T-helper 9 cell (primary cell): ENCODE measurements at regions not wholly inside any gene's neighbourhood (a gene's known extent, or its start where the extent isn't known, plus 50 kb on each side); places are given as distances from the start of the nearest gene placed in this dataset.

Experiments
- DNase-seq: peaks from one replicate; pipeline ENCODE4 v3.0.0-alpha.2; 2020

DNA sequence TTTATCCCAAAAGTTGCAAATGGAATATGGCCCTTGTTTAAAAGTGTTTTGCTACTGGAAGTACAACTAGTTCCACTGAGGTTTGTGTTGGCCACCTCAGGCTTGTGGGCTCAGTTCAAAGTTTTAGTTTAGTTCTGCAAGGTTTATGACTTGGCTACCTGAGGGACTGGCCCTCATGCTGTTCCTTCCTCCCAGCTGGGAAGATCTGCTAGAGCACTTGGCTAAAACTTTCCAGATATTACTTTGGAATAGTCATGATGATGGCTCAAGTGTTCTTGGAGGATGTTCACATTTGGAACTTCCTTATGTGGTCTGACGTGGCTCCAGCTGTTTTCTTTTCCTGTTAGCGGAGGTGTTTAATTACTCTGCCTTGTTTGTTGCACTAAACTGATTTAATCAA, 110.2 kb upstream of the IVNS1ABP start:
- no peak for DNase-seq

DNA sequence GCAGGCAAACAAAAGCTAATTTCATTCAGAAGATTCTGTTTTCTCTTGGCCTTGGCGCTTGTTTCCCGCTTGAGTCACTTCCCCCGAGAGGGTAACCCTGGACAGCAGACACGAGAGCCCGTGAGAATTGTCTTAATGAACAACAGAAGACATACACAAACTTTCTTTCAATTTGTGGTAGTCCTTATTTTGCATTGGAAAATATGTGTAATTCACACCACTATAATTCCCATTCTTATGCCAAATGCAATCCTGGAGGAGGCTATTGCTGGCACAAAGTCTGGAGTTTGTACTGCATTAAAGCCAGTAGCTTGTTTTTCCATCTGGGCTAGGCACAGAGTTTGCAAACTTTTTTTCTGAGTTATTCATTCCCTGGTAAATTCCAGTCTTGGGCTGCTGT, 109.8 kb upstream of the IVNS1ABP start:
- no peak for DNase-seq

DNA sequence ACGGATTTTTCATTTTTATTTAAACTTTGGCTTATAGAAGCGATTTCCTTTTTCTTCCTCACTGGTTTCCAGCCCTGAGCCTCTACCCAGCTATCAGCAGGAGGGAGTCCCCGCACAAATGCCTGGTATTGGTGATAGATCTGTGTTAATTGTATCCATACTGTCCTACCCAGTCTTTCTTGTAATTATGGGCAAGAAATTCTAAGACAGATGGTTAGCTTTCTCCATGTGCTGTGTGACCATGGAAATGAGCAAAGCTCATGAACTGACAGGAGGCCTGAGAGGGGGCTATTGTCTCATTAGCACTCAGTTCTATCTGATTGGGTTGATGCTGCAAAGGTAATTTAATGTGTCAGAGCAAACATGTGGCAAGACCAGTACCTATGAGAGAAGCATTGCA, 108.1 kb upstream of the IVNS1ABP start:
- no peak for DNase-seq

DNA sequence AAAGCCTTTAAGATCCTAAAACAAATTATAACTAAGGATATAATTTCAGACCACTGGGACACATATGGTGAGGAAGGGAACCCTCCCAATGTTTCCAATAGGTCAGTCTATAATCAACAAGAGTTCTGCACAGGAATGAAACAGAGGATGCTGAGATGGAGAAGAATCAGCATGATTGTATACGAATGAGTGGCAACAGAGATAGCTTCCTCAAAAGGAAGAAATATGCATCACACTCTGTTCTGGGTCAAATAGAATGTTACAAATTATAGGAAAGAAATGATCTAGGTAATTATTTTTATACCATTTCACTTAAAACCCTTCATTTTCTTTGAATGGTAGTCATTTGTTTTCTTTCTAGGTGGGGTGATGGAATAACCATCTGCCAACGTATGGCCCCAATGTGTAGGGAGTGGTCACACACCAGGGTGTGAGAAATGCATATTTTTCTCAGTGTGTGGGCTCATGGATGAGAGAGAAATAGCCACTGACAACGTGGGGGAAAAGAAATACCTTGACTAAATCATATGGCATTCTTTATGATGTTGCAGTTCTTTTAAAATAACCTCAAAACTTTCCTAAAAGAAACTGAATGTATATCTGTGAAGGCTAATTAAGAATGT, 104.6 kb upstream of the IVNS1ABP start:
- DNase-seq, result no peak

DNA sequence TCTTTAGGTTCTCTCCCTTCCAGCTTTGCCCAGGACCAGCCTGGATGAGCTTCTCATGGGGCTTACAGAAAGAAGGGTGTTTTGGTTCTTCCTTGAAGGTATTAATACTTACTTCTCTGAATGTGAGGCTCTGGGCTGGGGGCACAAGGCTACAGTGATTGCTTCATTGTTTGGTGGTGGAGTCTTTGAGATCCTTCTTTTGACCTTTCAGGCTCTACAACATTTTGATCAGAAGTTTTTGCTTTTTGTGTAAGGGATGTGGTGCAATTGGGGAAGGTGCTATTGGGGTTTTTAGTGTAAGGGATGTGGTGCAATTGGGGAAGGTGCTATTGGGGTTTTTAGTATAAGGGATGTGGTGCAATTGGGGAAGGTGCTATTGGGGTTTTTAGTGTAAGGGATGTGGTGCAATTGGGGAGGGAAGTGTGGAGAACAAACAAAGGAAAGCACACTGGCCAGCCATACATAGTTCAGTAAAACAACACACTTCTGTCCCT, 103.6 kb upstream of the IVNS1ABP start:
- no peak for DNase-seq

DNA sequence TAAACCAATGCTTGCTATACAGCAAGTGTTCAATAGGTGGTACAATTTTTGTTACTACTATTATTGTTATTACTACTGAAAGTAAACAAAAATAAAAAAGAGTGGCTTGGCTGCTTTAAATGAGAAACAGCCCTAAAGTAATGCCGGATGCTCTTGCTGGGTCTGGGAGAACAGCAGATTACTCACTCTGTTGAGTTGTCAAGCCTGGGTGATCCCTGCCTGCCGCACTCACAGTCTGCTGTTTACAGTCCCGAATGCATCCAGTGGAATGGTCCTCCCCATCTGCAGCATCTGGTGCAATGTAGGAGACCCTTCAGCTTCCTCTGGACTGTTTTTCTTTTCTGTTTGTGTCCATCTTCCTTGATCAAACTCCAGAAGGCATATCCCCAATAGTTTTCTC, 102.7 kb upstream of the IVNS1ABP start:
- no peak for DNase-seq

DNA sequence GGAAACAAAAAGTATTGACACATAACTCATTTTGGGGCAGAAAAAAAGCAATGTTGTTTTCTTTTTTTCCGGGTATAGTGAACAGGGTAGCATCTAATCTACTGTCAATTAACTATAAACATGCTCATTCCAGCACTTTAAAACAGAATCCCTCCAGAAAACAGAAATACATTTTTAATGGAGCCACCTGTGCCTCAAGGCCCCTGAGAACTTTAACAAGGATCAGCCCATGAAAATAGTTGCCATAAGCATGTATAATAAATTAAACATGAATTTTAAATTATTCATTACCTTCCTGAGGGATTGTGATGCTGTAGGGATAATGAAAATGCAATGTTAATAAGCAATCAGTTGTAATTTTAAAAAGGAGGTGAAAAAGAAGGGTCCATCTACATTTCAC, 101.4 kb upstream of the IVNS1ABP start:
- DNase-seq, result no peak

DNA sequence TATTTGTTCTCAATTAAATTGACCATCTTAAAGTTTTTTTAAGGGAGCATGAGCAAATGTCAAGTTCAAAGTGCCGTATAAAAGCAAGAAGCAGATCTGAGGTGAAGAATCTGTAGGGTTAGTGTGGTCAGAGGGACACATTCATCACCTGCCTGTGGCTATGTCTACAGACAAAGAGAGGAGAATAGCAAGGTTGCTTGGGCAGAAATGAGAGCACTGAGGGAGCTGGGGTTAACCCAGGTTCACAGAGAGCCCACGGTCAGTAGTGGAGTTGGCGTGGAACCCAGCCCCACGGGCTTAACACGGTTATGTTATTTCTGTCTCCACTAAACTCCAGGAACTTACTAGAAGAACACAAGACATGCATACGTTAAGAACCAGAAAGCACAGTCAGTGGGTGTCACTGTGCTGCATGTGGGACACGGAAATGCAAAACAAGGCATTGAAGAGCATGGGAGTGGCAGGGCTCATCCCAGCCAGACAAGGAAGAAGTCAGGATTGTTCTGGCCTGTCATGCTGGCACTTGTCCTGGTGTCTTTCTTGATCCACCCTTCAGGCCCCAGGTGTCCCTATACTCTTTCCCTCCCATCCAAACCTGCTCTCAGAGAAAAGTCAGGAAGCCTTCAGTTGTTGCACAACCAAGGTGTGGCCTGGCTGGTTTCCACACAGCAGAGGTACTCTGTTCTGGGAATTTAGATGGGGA, 95.5 kb upstream of the IVNS1ABP start:
- no peak for DNase-seq

DNA sequence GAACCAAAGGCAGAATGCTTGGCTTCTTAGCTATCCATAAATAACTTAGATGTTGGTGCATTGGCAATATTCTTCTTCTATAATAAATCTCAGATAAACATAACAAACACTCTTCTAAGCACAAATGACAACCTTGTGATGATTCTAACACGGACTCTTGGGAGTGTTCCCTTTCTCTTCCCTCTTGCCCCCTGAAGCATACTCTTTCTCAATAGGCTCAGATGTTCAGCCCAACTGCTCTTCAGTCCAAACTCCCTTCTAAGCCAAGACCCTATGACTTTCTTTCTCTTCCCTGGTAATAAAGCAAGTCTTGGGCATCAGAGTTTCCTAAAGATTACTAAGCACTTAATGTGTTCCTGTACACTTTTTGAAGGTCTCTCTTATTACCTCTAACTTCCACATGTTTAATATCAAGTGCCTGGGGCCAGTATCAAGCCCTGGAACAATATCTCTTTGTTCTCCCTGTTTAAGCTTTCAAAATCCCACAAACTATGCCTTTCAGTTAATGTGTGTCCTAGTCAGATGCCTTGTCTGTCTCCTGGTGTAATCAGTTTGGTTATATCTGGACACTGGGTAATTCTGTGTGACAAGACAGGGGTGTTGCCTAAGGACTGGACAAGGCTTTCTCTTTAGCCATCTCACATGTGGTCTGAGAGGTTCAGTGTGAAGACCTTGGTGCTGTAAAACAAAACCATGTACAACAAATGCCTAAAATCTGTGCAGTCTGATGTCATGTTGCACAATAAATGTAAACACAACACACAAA, 92.9 kb upstream of the IVNS1ABP start:
- no peak for DNase-seq

DNA sequence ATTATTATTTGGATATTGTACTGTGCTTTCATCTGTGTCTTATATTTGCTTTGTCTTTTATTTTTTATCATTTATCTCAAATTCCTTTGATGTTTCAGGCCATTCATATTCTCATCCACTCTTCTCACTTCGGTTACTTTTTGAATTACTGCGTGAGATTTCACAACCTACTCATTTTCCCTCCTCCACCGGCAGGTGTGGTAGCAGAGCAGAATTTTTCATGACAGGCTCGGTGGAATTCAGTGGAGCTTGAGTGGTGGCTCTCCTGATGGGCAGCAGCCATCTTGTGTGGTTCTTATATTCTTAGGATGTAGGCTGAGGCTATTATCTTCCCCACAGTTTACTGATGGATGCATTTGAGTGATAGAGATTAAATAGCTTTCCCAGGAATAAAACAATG, 92.3 kb upstream of the IVNS1ABP start:
- DNase-seq, result no peak

DNA sequence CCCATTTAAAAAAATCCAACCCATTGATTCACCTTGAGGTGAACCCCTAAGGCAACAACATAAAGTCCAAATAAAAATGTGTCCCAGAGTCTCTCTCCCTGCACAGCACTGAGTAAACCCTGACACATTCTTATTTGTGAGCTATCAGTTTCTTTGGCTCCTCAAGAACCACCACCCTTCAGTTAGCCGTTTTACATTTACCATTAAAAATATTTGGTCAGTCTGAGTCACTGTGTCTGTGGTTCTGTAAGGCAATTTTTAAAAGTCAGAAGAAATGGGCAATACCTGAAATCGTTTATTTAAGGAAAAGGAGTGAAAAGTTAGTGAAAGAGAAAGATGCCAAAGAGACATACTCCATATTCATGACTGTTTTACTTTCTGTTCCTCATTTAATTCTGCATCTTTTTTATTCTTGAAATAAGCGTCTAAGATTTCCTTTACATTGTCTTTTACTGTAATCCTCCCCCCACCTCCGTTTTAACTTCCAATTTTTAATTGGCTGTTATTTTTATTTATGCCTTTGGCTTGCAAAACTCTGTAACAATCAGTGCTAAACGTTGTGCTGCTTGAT, 91.7 kb upstream of the IVNS1ABP start:
- no peak for DNase-seq

DNA sequence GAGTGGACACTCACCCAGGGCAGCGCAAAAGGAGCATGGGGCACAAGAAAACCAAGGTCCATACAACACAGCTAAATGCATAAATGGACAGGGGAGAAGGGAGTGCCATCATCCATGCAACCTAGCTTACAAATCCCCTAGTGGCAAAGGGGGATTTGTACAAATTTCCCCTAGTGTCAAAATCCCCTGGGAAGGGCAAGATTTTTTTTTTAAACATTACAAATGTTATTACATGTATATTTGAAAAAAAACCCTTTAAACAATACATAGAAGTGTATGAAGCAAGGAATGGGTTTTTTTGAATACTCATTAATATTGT, 89.6 kb upstream of the IVNS1ABP start:
- DNase-seq, result no peak

DNA sequence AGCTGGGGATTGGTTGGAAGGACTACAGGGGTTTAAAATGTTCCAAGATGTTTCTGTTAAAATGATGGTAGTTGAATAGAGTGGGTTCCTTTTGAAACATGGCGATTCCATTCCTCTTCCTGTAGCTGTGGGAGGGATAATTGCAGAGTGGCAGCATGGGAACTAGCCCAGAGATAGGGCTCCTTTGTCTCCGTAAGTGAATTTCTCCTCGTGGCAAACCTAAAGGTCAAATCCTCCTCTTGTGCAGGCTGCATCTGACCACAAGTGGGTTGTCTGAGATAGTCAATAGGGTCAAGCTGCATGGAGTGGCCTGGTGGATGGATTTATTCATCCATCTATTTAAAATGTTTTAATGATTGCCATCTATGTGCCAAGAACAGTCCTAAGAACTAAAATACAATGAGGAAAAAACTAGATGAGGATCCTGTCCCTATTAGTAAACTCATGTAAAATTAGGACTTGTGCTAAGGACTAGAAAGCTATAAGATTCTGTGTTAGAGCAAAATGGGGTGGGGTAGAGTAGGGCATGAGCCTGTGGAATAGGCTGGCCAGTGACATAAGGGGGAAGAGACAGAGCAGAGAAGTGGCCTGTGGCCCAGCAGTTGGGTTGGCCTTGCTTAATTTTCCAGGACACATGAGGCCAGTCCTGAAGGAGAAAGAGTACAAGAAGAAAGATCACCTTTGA, 89.1 kb upstream of the IVNS1ABP start:
- DNase-seq, result no peak

DNA sequence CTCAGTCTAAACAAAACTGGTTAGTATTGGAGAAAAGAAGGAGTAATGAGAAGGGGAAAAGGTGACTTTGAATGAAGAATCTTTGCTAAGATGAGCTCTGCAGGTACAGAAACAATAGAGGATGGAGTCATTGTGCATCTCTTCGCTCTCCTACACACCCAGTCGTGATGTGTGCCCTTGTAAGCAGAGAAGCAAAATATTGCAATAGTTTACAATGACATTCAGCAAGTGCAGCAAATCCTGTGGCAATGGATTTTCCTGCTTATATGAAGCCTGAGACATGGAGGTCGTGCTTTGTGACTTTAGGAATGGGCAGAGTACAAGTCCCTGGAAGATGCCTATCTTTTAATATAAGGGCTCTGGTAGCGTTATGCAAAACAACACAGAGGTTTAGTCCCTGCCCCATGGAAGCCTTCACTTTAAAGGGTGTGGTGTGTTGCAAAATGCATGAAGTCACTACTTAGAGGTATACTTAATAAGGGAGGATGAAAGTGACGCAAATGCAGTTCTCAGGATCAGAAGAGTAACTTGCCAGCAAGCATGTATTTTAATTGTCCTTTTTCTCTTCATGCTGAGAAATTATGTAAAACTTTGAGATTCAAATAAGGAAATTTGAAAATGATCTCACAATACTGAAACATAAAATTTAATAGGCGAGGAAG, 88.0 kb upstream of the IVNS1ABP start:
- no peak for DNase-seq

DNA sequence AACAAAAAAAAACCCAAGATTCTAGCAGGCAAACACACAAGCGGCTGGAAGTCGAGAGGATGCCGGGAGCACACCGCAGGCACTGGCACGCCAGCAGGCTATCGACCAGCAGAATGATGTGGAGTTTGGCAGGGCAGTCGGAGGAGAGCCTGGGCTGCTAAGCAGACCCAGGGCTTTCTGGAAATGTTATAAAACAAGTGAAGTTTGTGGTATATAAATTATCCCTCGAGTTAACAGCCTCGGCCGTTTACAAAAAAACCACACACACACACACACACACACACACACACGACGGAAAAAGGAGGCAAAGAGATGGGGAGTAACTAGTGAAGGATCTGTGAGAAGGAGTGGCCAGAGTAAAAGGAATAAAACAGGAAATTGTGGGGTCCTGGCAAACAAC, 87.2 kb upstream of the IVNS1ABP start:
- no peak for DNase-seq

DNA sequence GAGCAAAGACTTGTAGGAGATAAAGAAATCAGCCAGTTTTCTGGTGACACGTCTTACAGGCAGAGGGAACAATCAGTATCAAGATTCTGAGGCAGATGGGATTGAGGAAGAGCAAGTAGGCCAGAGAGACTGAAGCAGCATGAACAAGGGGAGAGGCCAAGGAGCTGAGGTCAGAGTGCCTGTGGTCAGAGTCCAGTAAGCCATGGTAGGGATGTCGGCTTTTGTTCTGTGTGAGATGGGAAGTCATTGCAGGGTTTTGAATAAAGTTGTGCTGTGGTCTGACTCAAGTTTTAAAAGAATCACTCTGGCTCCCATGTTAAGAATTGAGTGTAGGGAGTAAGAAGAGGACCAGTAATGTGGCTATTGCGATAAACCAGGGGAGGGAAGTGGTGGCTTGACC, 85.9 kb upstream of the IVNS1ABP start:
- DNase-seq, result no peak

DNA sequence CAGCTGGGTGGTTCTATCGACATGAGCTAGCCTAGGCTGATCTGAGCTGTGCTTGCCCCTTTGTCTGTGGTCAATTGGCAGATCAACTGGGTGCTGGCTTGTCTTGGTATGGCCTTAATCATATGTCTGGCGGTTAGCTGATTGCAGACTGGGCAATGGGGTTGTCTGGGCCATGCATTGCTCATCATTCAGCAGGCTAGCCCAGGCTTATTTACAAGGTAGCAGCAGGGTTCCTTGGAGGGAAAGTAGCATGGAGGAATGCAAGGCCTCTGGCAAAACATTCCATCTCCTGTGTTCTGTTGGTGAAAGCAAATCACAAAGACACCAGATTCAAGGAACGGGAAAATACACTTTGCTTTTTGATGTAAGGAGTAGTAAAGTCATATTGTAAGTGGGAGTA, 84.0 kb upstream of the IVNS1ABP start:
- DNase-seq, result no peak

DNA sequence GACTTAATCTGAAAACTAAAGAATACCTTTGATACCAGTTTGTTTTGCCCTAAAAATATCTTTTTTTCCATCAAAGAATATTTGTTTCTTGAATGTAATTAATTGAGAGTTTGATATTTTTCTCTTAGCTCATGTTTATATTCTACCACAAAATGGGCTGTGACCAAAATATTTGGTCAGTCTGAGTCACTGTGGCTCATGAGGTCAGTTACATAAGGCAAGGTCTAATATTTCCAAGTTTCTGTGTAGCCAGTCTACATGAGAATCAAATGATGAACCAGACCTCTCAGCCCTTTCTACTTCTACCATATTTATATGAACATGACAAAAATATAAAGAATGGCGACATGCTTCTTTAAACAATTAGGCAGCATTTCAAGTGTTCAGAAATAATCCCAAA, 83.0 kb upstream of the IVNS1ABP start:
- no peak for DNase-seq

DNA sequence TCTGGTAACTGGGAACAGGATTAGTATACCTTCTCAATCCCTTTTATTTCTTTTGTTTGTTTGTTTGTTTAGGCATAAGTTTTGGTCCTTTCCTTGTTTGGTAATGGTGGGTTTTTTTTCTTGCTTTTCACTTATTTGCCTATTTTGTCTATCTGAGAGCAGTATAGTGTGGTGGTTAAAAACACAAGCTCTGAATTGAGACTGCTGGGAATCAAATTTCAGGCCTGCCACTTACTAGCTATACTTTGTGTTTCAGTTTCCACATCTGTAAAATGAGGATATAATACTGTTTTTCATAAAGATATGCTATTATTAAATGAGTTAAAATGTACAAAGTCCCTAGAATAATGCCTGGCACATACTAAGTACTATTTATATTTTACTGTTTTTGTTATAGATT, 81.6 kb upstream of the IVNS1ABP start:
- DNase-seq, result no peak

DNA sequence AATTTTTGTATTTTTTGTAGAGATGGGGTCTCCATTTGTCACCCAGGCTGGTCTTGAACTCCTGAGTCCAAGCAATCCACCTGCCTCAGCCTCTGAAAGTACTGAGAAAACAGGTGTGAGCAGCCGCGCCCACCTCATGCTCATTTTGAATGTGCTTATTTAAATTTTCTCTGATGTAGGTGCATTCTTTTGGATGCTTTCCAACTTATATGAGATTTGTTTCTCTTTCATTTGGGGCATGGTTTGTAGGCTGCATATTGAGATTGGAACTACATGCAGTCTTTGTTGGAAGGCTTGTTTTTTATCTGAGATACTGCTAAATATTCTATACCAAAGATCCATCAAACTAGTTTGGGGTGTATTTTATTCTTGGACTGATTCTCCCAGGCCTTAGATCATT, 81.0 kb upstream of the IVNS1ABP start:
- no peak for DNase-seq

DNA sequence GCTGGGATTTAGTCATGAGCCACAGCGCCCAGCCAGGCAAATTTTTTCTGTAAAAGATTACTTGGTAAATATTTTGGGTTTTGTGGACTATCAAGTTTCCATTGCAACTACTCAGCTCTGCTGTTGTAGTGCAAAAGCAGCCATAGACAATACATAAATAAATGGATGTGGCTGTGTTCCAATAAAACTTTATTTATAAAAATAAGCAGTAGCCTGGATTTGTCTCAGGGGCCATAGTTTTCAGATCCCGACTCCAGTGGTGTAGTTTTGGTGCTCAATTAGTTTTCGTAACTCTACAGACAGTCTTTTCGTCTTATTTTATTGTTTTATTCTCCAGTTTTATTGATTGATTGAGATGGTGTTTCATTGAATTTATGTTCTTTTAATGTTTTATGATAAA, 80.1 kb upstream of the IVNS1ABP start:
- no peak for DNase-seq

DNA sequence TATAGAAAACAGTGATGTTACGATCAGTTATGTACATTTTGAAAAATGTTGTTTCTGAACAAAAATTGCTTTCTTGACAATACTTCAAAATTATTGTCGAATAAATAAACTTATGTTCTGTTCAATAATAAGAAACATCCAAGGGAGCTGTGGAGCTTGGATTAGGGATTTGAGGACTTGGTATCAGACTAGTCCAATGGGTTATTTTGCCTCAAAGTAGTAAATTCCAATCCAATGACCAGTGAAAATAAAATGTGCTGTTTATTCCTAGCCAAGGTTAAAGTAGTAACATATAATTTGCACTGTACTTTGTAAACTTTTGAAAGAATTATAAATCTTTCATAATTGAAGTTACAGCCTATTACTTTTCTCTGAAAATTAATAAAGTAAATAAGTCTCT, 79.1 kb upstream of the IVNS1ABP start:
- DNase-seq, result no peak

DNA sequence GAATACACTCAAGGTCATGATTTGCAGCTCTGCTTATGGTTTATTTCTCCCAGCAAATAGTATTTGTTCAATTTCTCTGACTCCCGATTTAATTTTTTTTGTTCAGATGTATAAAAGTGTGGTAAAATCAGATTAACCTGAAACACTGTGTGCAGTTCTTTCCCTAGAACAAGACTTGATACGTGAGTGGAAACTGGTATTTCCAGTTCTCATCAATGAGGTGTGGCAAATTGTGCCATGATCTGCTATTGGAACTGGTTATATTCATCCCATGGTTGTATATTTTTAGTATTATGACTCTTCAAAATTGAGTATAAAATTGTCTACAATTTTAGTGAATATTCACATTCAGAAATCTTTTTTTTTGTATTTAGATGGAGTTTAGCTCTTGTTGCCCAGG, 76.8 kb upstream of the IVNS1ABP start:
- no peak for DNase-seq
